OCI-LY3 (cell line): ENCODE measurements at regions not wholly inside any gene's neighbourhood (a gene's known extent, or its start where the extent isn't known, plus 50 kb on each side); places are given as distances from the start of the nearest gene placed in this dataset.

Experiments
- H2AFZ ChIP-seq: fragments of 200-600, 300-600 bp; shearing (Covaris generic); 2 replicates; pipeline ENCODE4 v1.6.0; 2014; ENCODE audit warnings: antibody characterized with exemption, low read depth, low read length
- H3K27ac ChIP-seq: fragments of 200-600, 300-600 bp; sonication (generic); 2 replicates; pipeline ENCODE4 v1.5.1; 2014; ENCODE audit warnings: mild to moderate bottlenecking, low read length, moderate library complexity, mixed read lengths
- H3K27me3 ChIP-seq: fragments of 200-600, 300-600 bp; sonication (generic); 2 replicates; pipeline ENCODE4 v1.6.1; 2014; ENCODE audit warnings: low read depth, low read length, mixed read lengths
- H3K36me3 ChIP-seq: fragments of 200-600, 300-600 bp; sonication (generic); replicated peaks from 2 replicates; pipeline ENCODE3; 2014; ENCODE audit warnings: low read depth, low read length, mixed read lengths
- H3K4me1 ChIP-seq: fragments of 300-600, 200-600 bp; sonication (generic); 2 replicates; pipeline ENCODE4 v1.6.1; 2014; ENCODE audit warnings: low read length, mixed read lengths
- H3K4me2 ChIP-seq: fragments of 200-600, 300-600 bp; sonication (generic); 2 replicates; pipeline ENCODE4 v1.6.1; 2014; ENCODE audit warnings: low read length, mixed read lengths
- H3K4me3 ChIP-seq: fragments of 300-600, 200-600 bp; sonication (generic); 2 replicates; pipeline ENCODE4 v1.5.1; 2014; ENCODE audit warnings: antibody characterized with exemption, mild to moderate bottlenecking, low read length, moderate library complexity
- H3K79me2 ChIP-seq: fragments of 300-600, 200-600 bp; shearing (Covaris generic); 2 replicates; pipeline ENCODE4 v1.6.1; 2014; ENCODE audit warnings: mild to moderate bottlenecking, low read length, mixed read lengths
- H3K9ac ChIP-seq: fragments of 300-600, 200-600 bp; shearing (Covaris generic); 2 replicates; pipeline ENCODE4 v1.6.0; 2014; ENCODE audit warnings: mild to moderate bottlenecking, low read length, moderate library complexity
- H3K9me3 ChIP-seq: fragments of 200-600, 300-600 bp; shearing (Covaris generic); 2 replicates; pipeline ENCODE4 v1.6.1; 2014; ENCODE audit warnings: low read length, mixed read lengths; ENCODE audit not compliant: insufficient read depth
- H4K20me1 ChIP-seq: fragments of 200-600, 300-600 bp; sonication (generic); 2 replicates; pipeline ENCODE4 v1.6.1; 2016; ENCODE audit warnings: low read length, mixed read lengths; ENCODE audit not compliant: insufficient read depth
- EZH2phosphoT487 ChIP-seq: fragments of 200-600 bp; shearing (Covaris generic); IDR thresholded peaks from 2 replicates; pipeline ENCODE4 v1.6.1; 2018; ENCODE audit warnings: antibody characterized with exemption, mixed run types, low read depth
- TF ChIP-seq, protein P1 (sequence below): fragments of 200-600, 300-600 bp; sonication (generic); IDR thresholded peaks from 2 replicates; pipeline ENCODE4 v1.5.1; 2014; ENCODE audit warnings: antibody characterized with exemption, low read length, low read depth

DNA sequence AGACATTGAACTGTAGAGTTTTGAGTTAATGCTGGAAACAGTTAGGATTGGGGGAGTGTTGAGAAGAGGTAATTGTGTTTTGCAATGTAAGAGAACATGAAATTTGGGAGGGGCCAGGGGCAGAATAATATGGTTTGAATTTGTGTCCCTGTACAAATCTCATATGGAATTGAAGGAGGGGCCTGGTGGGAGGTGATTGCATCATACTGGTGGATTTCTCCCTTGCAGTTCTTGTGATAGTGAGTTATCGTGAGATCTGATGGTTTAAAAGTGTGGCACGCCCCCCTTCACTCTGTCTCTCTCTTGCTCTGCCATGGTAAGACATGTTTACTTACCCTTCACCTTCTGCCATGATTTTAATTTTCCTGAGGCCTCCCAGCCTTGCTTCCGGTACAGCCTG is 876.0 kb upstream of the FBXO33 start:
- Histone ChIP-seq H3K9ac (no peak overlapping the region), H3K27me3 (no peaks in the 10 kb centered on the region), H3K36me3 (no peaks in the 10 kb centered on the region), H4K20me1 (no peaks in the 10 kb centered on the region), H3K4me3 (no peak overlapping the region), H3K4me2 (no peak overlapping the region), H3K4me1 (no peaks in the 10 kb centered on the region), H2AFZ (no peak overlapping the region), H3K9me3 (no peaks in the 10 kb centered on the region), H3K27ac (no peak overlapping the region), H3K79me2 (no peaks in the 10 kb centered on the region)
- TF ChIP-seq EZH2phosphoT487 = no peak
- TF ChIP-seq, protein P1, sequence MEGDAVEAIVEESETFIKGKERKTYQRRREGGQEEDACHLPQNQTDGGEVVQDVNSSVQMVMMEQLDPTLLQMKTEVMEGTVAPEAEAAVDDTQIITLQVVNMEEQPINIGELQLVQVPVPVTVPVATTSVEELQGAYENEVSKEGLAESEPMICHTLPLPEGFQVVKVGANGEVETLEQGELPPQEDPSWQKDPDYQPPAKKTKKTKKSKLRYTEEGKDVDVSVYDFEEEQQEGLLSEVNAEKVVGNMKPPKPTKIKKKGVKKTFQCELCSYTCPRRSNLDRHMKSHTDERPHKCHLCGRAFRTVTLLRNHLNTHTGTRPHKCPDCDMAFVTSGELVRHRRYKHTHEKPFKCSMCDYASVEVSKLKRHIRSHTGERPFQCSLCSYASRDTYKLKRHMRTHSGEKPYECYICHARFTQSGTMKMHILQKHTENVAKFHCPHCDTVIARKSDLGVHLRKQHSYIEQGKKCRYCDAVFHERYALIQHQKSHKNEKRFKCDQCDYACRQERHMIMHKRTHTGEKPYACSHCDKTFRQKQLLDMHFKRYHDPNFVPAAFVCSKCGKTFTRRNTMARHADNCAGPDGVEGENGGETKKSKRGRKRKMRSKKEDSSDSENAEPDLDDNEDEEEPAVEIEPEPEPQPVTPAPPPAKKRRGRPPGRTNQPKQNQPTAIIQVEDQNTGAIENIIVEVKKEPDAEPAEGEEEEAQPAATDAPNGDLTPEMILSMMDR = no peak

GRCh38 chr14:40296821-40297220 is 864.6 kb upstream of the FBXO33 start:
- H4K20me1 ChIP-seq = no peaks in the 10 kb centered on the region
- peaks cover 8% of the 10 kb centered on the region for H3K36me3 ChIP-seq
- no peaks in the 10 kb centered on the region for H3K79me2 ChIP-seq
- no peak overlapping the region for H3K27ac ChIP-seq
- peaks cover 17% of the 10 kb centered on the region; the same call in 1 of the 2 replicates for H3K9me3 ChIP-seq
- TF ChIP-seq, protein P1 = no peak
- no peak for TF ChIP-seq EZH2phosphoT487
- H3K4me2 ChIP-seq = no peak overlapping the region
- H3K9ac ChIP-seq = no peak overlapping the region
- no peaks in the 10 kb centered on the region for H3K27me3 ChIP-seq
- H3K4me1 ChIP-seq = peaks cover 15% of the 10 kb centered on the region
- H3K4me3 ChIP-seq = no peak overlapping the region
- H2AFZ ChIP-seq = no peak overlapping the region

- H4K20me1 ChIP-seq = no peaks in the 10 kb centered on the region
- no peak overlapping the region for H3K9ac ChIP-seq
- H3K36me3 ChIP-seq = peaks cover 8% of the 10 kb centered on the region
- TF ChIP-seq, protein P1 = no peak
- TF ChIP-seq EZH2phosphoT487 = no peak
- H3K79me2 ChIP-seq = no peaks in the 10 kb centered on the region
- peak overlapping the region; percentile 83 for H2AFZ ChIP-seq
- H3K9me3 ChIP-seq = peaks cover 22% of the 10 kb centered on the region; the same call in 1 of the 2 replicates
- H3K4me2 ChIP-seq = peak overlapping the region; percentile 65
- no peaks in the 10 kb centered on the region for H3K27me3 ChIP-seq
- H3K27ac ChIP-seq = peak overlapping the region; percentile 69
- H3K4me1 ChIP-seq = peaks cover 15% of the 10 kb centered on the region
- H3K4me3 ChIP-seq = no peak overlapping the region
These were observed 860.4 kb upstream of the FBXO33 start for GRCh38 chr14:40292664-40293063.

DNA sequence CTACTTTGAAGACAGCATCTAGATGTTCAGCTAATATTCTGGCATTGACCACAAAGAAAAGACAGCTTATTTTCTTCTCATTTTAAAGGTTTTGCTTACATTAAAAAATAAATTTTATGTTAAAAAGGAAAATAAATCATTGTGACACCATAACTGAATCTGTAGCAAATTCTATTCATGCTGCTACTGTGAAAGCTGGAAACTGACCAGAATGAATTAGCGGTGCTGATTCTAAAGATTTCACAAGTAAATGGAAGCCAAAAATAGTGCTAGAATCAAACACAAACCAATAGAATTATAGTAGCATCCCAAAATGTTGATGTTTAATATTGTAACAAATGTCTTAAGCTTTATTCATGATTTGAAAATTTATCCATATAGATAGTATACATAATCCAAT is 850.0 kb upstream of the FBXO33 start:
- H3K4me1 ChIP-seq = no peaks in the 10 kb centered on the region
- H2AFZ ChIP-seq = no peak overlapping the region
- no peaks in the 10 kb centered on the region for H3K79me2 ChIP-seq
- no peaks in the 10 kb centered on the region for H4K20me1 ChIP-seq
- H3K9ac ChIP-seq = no peak overlapping the region
- no peak for TF ChIP-seq EZH2phosphoT487
- TF ChIP-seq, protein P1 = no peak
- no peak overlapping the region for H3K4me2 ChIP-seq
- H3K36me3 ChIP-seq = no peaks in the 10 kb centered on the region
- no peaks in the 10 kb centered on the region for H3K9me3 ChIP-seq
- no peaks in the 10 kb centered on the region for H3K27me3 ChIP-seq
- no peak overlapping the region for H3K27ac ChIP-seq
- no peak overlapping the region for H3K4me3 ChIP-seq
